ENCODE measurements at regions not wholly inside any gene's neighbourhood (a gene's known extent, or its start where the extent isn't known, plus 50 kb on each side); places are given as distances from the start of the nearest gene placed in this dataset.

DNA sequence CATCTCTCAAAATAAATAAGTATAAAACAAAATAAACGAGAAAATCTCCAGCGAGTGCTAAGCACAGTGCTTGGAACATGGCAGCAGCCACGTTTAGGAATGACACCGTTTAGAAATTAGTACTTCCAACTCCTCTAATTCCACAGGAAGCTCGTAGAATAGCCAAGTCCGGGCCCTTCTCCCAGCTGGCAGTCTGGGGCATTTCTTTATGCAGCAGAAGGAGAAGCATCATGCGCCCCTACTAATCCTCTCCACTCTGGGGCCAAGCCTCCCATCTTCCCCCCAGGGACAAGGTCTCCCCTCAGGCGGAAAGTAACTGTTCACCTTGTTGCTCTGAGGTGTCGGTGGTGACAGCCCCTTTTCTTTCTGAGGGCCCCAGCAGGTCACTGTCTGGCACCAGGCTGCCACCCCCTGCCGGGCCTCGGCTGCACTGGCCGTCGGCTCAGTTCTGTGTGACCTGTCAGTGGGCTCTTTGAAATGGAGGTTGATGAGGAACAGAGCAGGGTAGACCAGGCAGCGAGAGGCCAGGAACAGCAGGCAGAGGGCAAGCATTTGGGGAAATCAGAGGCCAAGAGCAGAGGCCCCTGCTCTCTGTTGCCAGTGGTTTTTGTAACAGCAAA is 113.5 kb upstream of the WWC1 start:
- H3K4me3 ChIP-seq (ENCODE audit: low read depth, low read length), result no peak overlapping the region
- TF ChIP-seq, protein P1, sequence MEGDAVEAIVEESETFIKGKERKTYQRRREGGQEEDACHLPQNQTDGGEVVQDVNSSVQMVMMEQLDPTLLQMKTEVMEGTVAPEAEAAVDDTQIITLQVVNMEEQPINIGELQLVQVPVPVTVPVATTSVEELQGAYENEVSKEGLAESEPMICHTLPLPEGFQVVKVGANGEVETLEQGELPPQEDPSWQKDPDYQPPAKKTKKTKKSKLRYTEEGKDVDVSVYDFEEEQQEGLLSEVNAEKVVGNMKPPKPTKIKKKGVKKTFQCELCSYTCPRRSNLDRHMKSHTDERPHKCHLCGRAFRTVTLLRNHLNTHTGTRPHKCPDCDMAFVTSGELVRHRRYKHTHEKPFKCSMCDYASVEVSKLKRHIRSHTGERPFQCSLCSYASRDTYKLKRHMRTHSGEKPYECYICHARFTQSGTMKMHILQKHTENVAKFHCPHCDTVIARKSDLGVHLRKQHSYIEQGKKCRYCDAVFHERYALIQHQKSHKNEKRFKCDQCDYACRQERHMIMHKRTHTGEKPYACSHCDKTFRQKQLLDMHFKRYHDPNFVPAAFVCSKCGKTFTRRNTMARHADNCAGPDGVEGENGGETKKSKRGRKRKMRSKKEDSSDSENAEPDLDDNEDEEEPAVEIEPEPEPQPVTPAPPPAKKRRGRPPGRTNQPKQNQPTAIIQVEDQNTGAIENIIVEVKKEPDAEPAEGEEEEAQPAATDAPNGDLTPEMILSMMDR (IDR thresholded peaks at IDR 0.05; ENCODE audit: low read depth, low read length, missing control alignments), result no peak
- no peak for DNase-seq (ENCODE audit: low read depth)

DNA sequence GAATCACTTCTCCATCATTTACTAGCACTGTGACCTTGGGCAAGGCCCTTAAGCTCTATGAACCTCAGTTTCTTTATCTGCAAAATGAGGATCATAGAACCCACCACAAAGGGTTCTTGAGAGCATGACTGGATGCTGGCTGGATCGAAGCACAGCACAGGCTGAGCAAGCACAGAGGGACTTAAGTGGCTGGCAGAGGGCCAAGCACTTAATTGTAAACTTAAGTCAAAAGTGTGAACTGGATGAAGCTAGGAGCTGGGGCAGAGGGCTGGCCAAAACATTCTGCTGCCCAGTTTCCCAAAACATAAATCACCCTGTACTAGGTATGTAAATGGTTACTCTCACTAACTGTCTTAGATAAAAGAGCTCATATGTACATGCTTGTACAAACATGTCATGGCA is 112.3 kb upstream of the WWC1 start:
- no peak overlapping the region for H3K4me3 ChIP-seq (ENCODE audit: low read depth, low read length)
- DNase-seq (ENCODE audit: low read depth), result no peak
- TF ChIP-seq, protein P1 (IDR thresholded peaks at IDR 0.05; ENCODE audit: low read depth, low read length, missing control alignments), result no peak

DNA sequence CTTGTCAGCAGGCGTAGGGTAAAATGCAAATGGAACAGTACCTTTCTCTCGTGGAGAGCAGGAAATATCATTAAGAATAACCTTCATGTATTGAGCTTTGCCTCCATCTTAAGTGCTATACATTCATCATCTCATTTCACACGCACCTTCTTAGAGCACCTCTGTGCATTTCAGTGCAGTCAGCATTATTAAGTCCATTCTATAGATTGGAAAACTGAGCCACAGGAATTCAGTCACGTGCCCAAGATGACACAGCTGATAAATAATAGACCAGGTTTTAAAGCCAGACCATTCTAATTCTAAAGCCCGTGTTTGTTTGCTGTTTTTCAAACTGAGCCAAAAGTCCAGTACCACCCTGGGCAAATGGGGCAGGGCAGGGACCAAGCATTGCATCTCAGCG is 109.2 kb upstream of the WWC1 start:
- TF ChIP-seq, protein P1 (IDR thresholded peaks at IDR 0.05; ENCODE audit: low read depth, low read length, missing control alignments), result no peak

DNA sequence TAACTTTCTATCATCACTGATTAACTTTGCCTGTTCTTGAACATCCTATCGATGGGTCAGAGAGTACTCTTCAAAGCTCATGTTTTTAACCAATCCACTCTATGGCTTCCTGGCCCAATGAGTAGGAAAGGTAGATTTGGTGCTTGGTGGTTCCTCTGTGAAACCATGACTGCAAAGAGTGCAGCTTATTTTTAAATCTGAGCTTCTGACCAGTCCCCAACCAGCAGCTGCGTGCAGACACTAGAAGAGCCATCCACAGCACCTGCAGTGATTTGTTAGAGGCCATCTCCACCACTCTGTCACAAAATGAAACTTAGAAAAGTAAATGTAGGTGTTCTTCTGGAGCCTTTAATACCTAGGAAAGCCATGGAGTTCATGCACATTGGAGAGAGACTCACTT is 107.3 kb upstream of the WWC1 start:
- H3K4me3 ChIP-seq (ENCODE audit: low read depth, low read length), result no peak overlapping the region
- no peak for DNase-seq (ENCODE audit: low read depth)
- TF ChIP-seq, protein P1 (IDR thresholded peaks at IDR 0.05; ENCODE audit: low read depth, low read length, missing control alignments), result no peak

More for the DNA sequence above, 109.2 kb upstream of the WWC1 start:
- no peak for DNase-seq (ENCODE audit: low read depth)
- H3K4me3 ChIP-seq (ENCODE audit: low read depth, low read length), result no peak overlapping the region

DNA sequence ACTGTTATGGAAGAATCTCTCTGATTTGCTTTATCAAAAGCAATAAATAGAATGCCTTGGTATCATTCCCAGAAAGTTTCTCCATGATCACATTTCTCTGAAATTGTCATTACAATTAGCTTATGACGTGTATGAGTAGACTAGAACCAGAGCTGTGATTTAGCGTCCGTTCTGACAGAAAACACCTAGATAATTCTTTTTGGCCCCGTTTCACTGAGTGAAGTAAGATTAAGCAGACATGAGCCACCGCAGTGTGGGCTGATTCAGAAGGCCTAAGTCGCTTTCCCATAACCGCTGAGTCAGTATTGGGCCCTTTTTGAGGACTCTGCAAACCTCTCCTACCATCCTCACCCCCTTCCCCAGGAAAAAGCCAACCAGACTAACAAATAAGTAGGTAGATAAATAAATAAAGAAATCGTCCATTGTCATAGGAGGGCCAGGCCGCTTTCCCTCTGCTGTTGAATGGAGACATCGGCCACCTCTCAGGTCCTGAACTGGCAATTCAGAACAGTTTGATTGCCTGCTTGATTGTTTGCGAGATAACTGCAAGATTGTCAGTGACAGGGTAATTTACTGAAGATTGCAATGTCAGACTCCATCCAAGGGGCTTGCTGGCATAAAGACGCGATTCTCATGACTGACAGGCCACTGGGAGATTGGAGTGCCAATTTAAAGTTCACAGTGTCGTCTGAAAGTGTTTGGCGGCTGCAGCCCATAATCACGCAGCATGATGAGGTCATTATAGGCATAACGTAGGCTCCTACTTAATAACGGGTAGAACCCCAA is 105.0 kb upstream of the WWC1 start:
- DNase-seq (ENCODE audit: low read depth), result no peak
- H3K4me3 ChIP-seq (ENCODE audit: low read depth, low read length), result no peak overlapping the region
- TF ChIP-seq, protein P1 (IDR thresholded peaks at IDR 0.05; ENCODE audit: low read depth, low read length, missing control alignments), result no peak

DNA sequence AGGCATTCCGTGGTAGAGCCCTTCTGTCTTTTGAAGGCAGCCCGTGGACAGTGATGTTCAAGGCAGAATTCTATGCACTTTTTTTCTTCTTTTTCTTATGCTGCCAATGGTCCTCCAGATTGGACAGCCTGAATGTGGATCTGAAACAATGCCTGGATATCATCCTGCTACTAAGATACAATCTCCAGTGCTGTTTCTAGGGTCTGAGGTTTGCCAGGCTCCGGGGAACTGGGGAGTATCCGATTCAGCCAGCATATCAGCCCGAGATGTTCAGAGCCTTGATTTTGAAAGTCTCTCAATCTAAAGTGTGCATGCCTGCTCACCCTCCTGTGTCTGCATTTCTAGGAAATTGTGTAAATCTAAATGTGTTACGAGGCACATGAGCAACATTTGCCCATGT is 103.8 kb upstream of the WWC1 start:
- H3K4me3 ChIP-seq (ENCODE audit: low read depth, low read length), result no peak overlapping the region
- TF ChIP-seq, protein P1 (IDR thresholded peaks at IDR 0.05; ENCODE audit: low read depth, low read length, missing control alignments), result no peak
- no peak for DNase-seq (ENCODE audit: low read depth)

Data from GM12864 (cell line).